WERI-Rb-1 (cell line): ENCODE measurements at regions not wholly inside any gene's neighbourhood (a gene's known extent, or its start where the extent isn't known, plus 50 kb on each side); places are given as distances from the start of the nearest gene placed in this dataset.

Experiments
- DNase-seq: peaks from one replicate; pipeline ENCODE4 v3.0.0-alpha.2; 2020
- H3K27ac ChIP-seq: fragments of 250-450 bp; sonication (Bioruptor Pico); 2 replicates; pipeline ENCODE4 v1.5.1; 2020; ENCODE audit warnings: mild to moderate bottlenecking, moderate library complexity
- H3K27me3 ChIP-seq: fragments of 250-450 bp; sonication (Bioruptor Pico); 2 replicates; pipeline ENCODE4 v1.5.1; 2021; ENCODE audit warnings: mild to moderate bottlenecking, low read depth, moderate library complexity; ENCODE audit not compliant: insufficient read depth, severe bottlenecking
- H3K36me3 ChIP-seq: fragments of 250-450 bp; sonication (Bioruptor Pico); 2 replicates; pipeline ENCODE4 v1.5.1; 2020; ENCODE audit warnings: mild to moderate bottlenecking, moderate library complexity
- H3K4me3 ChIP-seq: 2 replicates; pipeline ENCODE4 v1.5.1; 2011; ENCODE audit warnings: low read depth, mild to moderate bottlenecking, control low read depth, low read length
- H3K9me3 ChIP-seq: fragments of 250-450 bp; sonication (Bioruptor Pico); 2 replicates; pipeline ENCODE4 v1.5.1; 2021; ENCODE audit warnings: mild to moderate bottlenecking, moderate library complexity; ENCODE audit not compliant: severe bottlenecking
- TF ChIP-seq, protein P1 (sequence below): IDR thresholded peaks from 2 replicates; pipeline ENCODE4 v1.5.1; 2011; ENCODE audit warnings: low read depth, mild to moderate bottlenecking, control low read depth, inconsistent platforms, low read length

DNA sequence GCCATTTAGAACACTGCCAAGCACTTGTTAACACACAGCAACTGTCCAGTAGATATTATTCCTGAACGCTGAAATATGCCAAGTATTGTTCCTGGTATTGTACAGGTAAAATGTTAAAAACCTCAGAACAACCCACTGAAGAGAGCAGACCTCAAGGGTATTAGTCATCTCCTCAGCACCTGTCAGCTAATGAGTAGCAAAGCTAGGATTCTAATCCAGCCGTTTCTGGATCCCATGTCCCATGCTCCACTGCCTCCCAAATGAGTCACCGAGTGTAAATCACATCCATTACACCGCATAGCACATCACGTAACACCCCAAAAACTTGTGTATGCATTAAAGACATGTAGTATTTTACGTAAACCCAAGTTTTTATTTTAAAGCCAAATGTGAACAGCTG, 705.4 kb upstream of the TENM4 start:
- no peak for DNase-seq
- no peaks in the 10 kb centered on the region for H3K36me3 ChIP-seq
- H3K9me3 ChIP-seq: no peaks in the 10 kb centered on the region
- H3K27me3 ChIP-seq: peaks cover 41% of the 10 kb centered on the region
- TF ChIP-seq, protein P1, sequence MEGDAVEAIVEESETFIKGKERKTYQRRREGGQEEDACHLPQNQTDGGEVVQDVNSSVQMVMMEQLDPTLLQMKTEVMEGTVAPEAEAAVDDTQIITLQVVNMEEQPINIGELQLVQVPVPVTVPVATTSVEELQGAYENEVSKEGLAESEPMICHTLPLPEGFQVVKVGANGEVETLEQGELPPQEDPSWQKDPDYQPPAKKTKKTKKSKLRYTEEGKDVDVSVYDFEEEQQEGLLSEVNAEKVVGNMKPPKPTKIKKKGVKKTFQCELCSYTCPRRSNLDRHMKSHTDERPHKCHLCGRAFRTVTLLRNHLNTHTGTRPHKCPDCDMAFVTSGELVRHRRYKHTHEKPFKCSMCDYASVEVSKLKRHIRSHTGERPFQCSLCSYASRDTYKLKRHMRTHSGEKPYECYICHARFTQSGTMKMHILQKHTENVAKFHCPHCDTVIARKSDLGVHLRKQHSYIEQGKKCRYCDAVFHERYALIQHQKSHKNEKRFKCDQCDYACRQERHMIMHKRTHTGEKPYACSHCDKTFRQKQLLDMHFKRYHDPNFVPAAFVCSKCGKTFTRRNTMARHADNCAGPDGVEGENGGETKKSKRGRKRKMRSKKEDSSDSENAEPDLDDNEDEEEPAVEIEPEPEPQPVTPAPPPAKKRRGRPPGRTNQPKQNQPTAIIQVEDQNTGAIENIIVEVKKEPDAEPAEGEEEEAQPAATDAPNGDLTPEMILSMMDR: no peak
- no peak overlapping the region for H3K4me3 ChIP-seq
- H3K27ac ChIP-seq: no peak overlapping the region

DNA sequence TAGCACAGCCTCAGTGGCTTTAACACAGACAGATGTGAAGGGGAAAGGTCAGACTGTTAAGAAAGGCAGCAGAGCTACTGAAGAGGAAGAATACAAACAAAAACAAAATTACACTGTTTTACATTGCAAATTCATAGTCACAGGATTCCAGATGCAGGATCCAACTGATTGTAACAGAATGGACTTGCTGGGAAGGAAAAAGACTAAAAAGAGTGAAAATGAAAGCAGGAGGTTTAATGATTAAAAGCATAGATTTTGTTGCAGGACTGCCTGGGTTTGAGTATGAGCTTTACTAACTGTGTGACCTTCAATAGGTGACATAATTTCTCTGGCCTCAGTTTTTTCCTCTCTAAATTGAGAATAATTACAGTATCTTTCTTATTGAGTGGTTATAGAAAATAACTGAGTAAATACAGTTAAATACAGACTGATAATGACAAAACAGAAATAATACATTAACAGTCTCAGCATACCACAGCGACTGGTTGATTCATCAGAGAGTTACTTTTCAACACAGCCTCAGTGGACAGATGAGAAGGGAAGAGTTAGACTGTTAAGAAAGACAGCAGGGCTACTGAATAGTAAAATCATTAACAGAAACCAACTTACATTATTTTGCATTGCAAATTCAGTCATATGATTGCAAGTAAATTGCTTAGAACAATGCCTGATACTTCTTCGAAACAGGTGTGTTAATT, 704.2 kb upstream of the TENM4 start:
- Histone ChIP-seq H3K9me3 (no peaks in the 10 kb centered on the region), H3K36me3 (no peaks in the 10 kb centered on the region), H3K27ac (no peak overlapping the region), H3K27me3 (peaks cover 47% of the 10 kb centered on the region), H3K4me3 (no peak overlapping the region)
- TF ChIP-seq, protein P1: no peak
- DNase-seq: no peak

- TF ChIP-seq, protein P1: no peak
- Histone ChIP-seq H3K4me3 (no peak overlapping the region), H3K36me3 (no peaks in the 10 kb centered on the region), H3K9me3 (no peaks in the 10 kb centered on the region), H3K27me3 (peaks cover 37% of the 10 kb centered on the region), H3K27ac (no peak overlapping the region)
- no peak for DNase-seq
Measured at GRCh38 chr11:80136991-80137390, 696.2 kb upstream of the TENM4 start.

- TF ChIP-seq, protein P1: no peak
- Histone ChIP-seq H3K27me3 (peaks cover 43% of the 10 kb centered on the region), H3K27ac (no peak overlapping the region), H3K36me3 (no peaks in the 10 kb centered on the region), H3K9me3 (no peaks in the 10 kb centered on the region), H3K4me3 (no peak overlapping the region)
- DNase-seq: no peak
Measured at GRCh38 chr11:80129396-80129795, 688.6 kb upstream of the TENM4 start.

DNA sequence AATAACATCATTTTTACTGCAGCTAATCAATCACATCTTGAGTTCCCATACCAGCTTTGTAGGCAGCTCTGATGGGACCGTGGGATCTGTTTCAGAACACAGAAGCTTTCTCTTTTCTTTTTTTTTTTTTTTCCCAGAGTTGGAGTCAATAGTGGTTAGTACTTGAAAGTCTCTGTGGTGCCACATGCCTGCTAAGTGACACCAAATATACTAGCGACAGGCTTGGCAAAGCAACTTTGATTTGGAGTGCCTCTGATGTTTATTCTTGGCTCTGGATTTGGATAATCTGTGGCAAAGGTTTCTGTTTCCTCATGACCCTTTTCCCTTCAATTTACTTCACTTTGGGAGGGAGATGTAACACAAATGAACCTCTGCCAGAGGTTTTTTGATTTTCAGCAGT, 681.4 kb upstream of the TENM4 start:
- DNase-seq: no peak
- H3K36me3 ChIP-seq: no peaks in the 10 kb centered on the region
- TF ChIP-seq, protein P1: no peak
- no peak overlapping the region for H3K27ac ChIP-seq
- H3K27me3 ChIP-seq: peaks cover 57% of the 10 kb centered on the region
- no peak overlapping the region for H3K4me3 ChIP-seq
- no peaks in the 10 kb centered on the region for H3K9me3 ChIP-seq

- H3K27me3 ChIP-seq: peaks cover 44% of the 10 kb centered on the region
- DNase-seq: no peak
- H3K9me3 ChIP-seq: no peaks in the 10 kb centered on the region
- no peaks in the 10 kb centered on the region for H3K36me3 ChIP-seq
- no peak overlapping the region for H3K27ac ChIP-seq
- no peak overlapping the region for H3K4me3 ChIP-seq
- TF ChIP-seq, protein P1: no peak
Measured at GRCh38 chr11:80118073-80118472, 677.2 kb upstream of the TENM4 start.
